HEK293T (cell line): ENCODE measurements at regions not wholly inside any gene's neighbourhood (a gene's known extent, or its start where the extent isn't known, plus 50 kb on each side); places are given as distances from the start of the nearest gene placed in this dataset.

Source experiments
- ARNT ChIP-seq: fragments of 450-650 bp; IDR thresholded peaks from 2 replicates; pipeline ENCODE4 v1.6.1; 2017; ENCODE audit warnings: mild to moderate bottlenecking
- BHLHE40 ChIP-seq: fragments of 450-650 bp; IDR thresholded peaks from 2 replicates; pipeline ENCODE4 v1.6.1; 2016; ENCODE audit warnings: mild to moderate bottlenecking, moderate library complexity, borderline replicate concordance
- CTBP1 ChIP-seq: fragments of 450-650 bp; IDR thresholded peaks from 2 replicates; pipeline ENCODE4 v1.6.1; 2016; ENCODE audit warnings: borderline replicate concordance
- ELF4 ChIP-seq: fragments of 450-650 bp; IDR thresholded peaks from 2 replicates; pipeline ENCODE4 v1.6.1; 2017; ENCODE audit warnings: antibody characterized with exemption
- FOXK2 ChIP-seq: fragments of 450-650 bp; IDR thresholded peaks from 2 replicates; pipeline ENCODE4 v1.6.1; 2016; ENCODE audit warnings: mild to moderate bottlenecking
- FOXM1 ChIP-seq: fragments of 450-650 bp; IDR thresholded peaks from 2 replicates; pipeline ENCODE4 v1.6.1; 2017; ENCODE audit warnings: mild to moderate bottlenecking, borderline replicate concordance
- HDGF ChIP-seq: fragments of 450-650 bp; IDR thresholded peaks from 2 replicates; pipeline ENCODE4 v1.6.1; 2017; ENCODE audit warnings: antibody characterized with exemption, borderline replicate concordance
- L3MBTL2 ChIP-seq: fragments of 450-650 bp; conservative IDR thresholded peaks from 2 replicates; pipeline ENCODE4 v1.6.1; 2016; ENCODE audit warnings: mild to moderate bottlenecking
- LEF1 ChIP-seq: fragments of 450-650 bp; IDR thresholded peaks from 2 replicates; pipeline ENCODE4 v1.6.1; 2017; ENCODE audit warnings: mild to moderate bottlenecking, borderline replicate concordance
- NFRKB ChIP-seq: fragments of 450-650 bp; IDR thresholded peaks from 2 replicates; pipeline ENCODE4 v1.6.1; 2016; ENCODE audit warnings: mild to moderate bottlenecking, moderate library complexity
- SP1 ChIP-seq: fragments of 450-650 bp; IDR thresholded peaks from 2 replicates; pipeline ENCODE4 v1.6.1; 2017
- SUZ12 ChIP-seq: fragments of 450-650 bp; IDR thresholded peaks from 2 replicates; pipeline ENCODE4 v1.6.1; 2016; ENCODE audit warnings: mild to moderate bottlenecking
- TF ChIP-seq, protein P1 (sequence below): fragments of 450-650 bp; IDR thresholded peaks from 2 replicates; pipeline ENCODE4 v1.6.1; 2016

DNA sequence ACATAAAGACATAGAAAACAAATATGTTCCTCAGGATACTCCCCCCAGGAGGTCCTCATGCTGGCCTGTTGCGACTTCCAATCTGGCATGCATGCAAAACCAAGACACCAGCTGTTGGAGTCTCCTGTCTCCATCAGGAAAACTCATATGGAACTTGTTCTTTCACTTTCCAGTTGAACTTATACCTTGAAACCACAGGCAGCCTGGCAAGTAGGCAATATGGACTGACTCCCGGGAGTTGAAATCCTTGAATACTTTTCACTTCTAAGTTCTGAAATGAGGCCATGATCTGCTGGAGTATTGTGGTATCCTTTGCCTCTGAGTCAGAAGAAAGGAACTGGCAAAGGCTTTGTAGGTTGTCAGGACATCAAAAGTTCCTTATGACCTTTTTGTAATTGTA lies 444.2 kb downstream of the IDS start:
- TF ChIP-seq, protein P1, sequence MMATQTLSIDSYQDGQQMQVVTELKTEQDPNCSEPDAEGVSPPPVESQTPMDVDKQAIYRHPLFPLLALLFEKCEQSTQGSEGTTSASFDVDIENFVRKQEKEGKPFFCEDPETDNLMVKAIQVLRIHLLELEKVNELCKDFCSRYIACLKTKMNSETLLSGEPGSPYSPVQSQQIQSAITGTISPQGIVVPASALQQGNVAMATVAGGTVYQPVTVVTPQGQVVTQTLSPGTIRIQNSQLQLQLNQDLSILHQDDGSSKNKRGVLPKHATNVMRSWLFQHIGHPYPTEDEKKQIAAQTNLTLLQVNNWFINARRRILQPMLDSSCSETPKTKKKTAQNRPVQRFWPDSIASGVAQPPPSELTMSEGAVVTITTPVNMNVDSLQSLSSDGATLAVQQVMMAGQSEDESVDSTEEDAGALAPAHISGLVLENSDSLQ = no peak
- no peak for TF ChIP-seq SP1
- TF ChIP-seq ELF4 = no peak
- TF ChIP-seq HDGF = no peak
- no peak for TF ChIP-seq ARNT
- no peak for TF ChIP-seq L3MBTL2
- no peak for TF ChIP-seq BHLHE40
- no peak for TF ChIP-seq SUZ12
- TF ChIP-seq LEF1 = no peak
- no peak for TF ChIP-seq FOXM1
- no peak for TF ChIP-seq FOXK2
- TF ChIP-seq CTBP1 = no peak
- TF ChIP-seq NFRKB = no peak
